C4-2B (cell line): ENCODE measurements at regions not wholly inside any gene's neighbourhood (a gene's known extent, or its start where the extent isn't known, plus 50 kb on each side); places are given as distances from the start of the nearest gene placed in this dataset.
A peak's percentile ranks its signal among the peaks of the same experiment; 100 is the strongest.
"Not testable (repeated sequence)": the region's sequence is repeated elsewhere in the genome, so short reads cannot be mapped to it uniquely, and the experiment has no call there.

Source experiments
- H3K27ac ChIP-seq: fragments of 450-650 bp; 2 replicates; pipeline ENCODE4 v1.5.1; 2017
- CTCF ChIP-seq: fragments of 450-650 bp; conservative IDR thresholded peaks from 2 replicates; pipeline ENCODE4 v1.5.1; 2017; ENCODE audit warnings: mild to moderate bottlenecking
- ZFX ChIP-seq: fragments of 450-650 bp; IDR thresholded peaks from 2 replicates; pipeline ENCODE4 v1.6.1; 2017

- H3K27ac ChIP-seq = no peak overlapping the region
- TF ChIP-seq CTCF (no peak), ZFX (no peak)
These were observed 64.1 kb upstream of the RAB6C start for GRCh38 chr2:129915303-129915840.

- no peak overlapping the region for H3K27ac ChIP-seq
- TF ChIP-seq CTCF (no peak), ZFX (no peak)
These were observed 60.9 kb upstream of the RAB6C start for GRCh38 chr2:129918604-129919003.

- H3K27ac ChIP-seq = no peak overlapping the region
- TF ChIP-seq ZFX (no peak), CTCF (no peak)
These were observed 56.7 kb upstream of the RAB6C start for GRCh38 chr2:129922571-129923264.

GRCh38 chr2:129923265-129924091, 56.0 kb upstream of the RAB6C start:
- no peak overlapping the region for H3K27ac ChIP-seq
- peak; percentile 60 for TF ChIP-seq CTCF
- no peak for TF ChIP-seq ZFX

- not testable (repeated sequence) for H3K27ac ChIP-seq
- peak; percentile 26 for TF ChIP-seq CTCF
These were observed 55.4 kb upstream of the RAB6C start for GRCh38 chr2:129924115-129924514.

- H3K27ac ChIP-seq = no peak overlapping the region
- TF ChIP-seq ZFX (no peak), CTCF (no peak)
These were observed 54.1 kb upstream of the RAB6C start for GRCh38 chr2:129925381-129925780.

GRCh38 chr2:129927696-129928095, 51.8 kb upstream of the RAB6C start:
- H3K27ac ChIP-seq = no peak overlapping the region
- TF ChIP-seq CTCF (no peak), ZFX (no peak)
